Astrocyte of the spinal cord (primary cell): ENCODE measurements at regions not wholly inside any gene's neighbourhood (a gene's known extent, or its start where the extent isn't known, plus 50 kb on each side); places are given as distances from the start of the nearest gene placed in this dataset.

ENCODE experiments used
- DNase-seq: peaks from one replicate; pipeline ENCODE4 v3.0.0; 2011; ENCODE audit warnings: low read depth, low spot score
- H3K4me3 ChIP-seq: 2 replicates; pipeline ENCODE4 v1.5.1; 2011; ENCODE audit warnings: low read depth, mild to moderate bottlenecking, low read length, moderate library complexity
- in situ Hi-C: cut with HindIII; loops from 2 replicates; pipeline ENCODE4 v1.10.0; 2017; ENCODE audit warnings: low sequenced_read_pairs
- TF ChIP-seq, protein P1 (sequence below): IDR thresholded peaks from 2 replicates; pipeline ENCODE4 v1.5.1; 2012; ENCODE audit warnings: low read depth, mild to moderate bottlenecking, low read length, inconsistent platforms

GRCh38 chr7:45992826-45993225, 71.8 kb upstream of the IGFBP3 start:
- DNase-seq = no peak
- in situ Hi-C loops = no loop called here
- TF ChIP-seq, protein P1, sequence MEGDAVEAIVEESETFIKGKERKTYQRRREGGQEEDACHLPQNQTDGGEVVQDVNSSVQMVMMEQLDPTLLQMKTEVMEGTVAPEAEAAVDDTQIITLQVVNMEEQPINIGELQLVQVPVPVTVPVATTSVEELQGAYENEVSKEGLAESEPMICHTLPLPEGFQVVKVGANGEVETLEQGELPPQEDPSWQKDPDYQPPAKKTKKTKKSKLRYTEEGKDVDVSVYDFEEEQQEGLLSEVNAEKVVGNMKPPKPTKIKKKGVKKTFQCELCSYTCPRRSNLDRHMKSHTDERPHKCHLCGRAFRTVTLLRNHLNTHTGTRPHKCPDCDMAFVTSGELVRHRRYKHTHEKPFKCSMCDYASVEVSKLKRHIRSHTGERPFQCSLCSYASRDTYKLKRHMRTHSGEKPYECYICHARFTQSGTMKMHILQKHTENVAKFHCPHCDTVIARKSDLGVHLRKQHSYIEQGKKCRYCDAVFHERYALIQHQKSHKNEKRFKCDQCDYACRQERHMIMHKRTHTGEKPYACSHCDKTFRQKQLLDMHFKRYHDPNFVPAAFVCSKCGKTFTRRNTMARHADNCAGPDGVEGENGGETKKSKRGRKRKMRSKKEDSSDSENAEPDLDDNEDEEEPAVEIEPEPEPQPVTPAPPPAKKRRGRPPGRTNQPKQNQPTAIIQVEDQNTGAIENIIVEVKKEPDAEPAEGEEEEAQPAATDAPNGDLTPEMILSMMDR = no peak
- H3K4me3 ChIP-seq = no peak overlapping the region

GRCh38 chr7:45990276-45990675, 69.2 kb upstream of the IGFBP3 start:
- DNase-seq = no peak
- in situ Hi-C loops = no loop called here
- H3K4me3 ChIP-seq = no peak overlapping the region
- TF ChIP-seq, protein P1 = no peak

DNA sequence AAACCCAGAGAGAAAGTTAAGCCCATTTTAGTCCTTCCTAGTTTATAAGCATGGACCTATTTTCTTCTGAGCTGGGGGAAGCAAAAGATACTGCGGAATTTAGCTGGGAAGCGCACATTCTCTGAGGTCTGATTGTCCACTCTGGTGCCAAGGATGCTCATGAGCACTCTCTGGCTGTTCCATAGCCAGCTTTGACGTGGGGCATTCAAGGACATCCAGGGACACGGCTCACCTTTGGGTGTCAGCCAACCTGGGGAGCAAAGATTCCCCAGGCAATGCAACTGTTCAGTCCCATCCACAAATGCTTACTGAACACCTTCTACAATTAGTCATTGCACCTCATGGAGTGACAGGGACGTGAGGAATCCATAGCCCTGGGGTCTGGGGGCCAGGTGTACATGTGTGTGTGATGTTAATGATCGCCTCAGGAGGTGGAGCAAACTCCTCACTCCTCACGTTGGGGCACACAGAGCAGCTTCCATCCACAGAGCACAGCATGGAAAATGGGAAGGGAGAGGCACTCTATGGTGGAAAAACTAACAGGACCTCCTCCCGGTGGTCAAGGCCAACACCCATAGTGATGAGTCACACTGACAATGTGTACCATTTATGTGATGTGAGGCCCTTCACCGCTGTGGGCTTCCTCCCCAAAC, 67.5 kb upstream of the IGFBP3 start:
- H3K4me3 ChIP-seq = no peak overlapping the region
- DNase-seq = no peak
- TF ChIP-seq, protein P1 = no peak
- in situ Hi-C loops = no loop called here

- no peak for DNase-seq
- in situ Hi-C loops = no loop called here
- TF ChIP-seq, protein P1 = no peak
- H3K4me3 ChIP-seq = no peak overlapping the region
These were observed 66.6 kb upstream of the IGFBP3 start for GRCh38 chr7:45987521-45988290.

GRCh38 chr7:45986355-45987298, 65.6 kb upstream of the IGFBP3 start:
- in situ Hi-C loops = no loop called here
- no peak for DNase-seq
- H3K4me3 ChIP-seq = no peak overlapping the region
- TF ChIP-seq, protein P1 = no peak

DNA sequence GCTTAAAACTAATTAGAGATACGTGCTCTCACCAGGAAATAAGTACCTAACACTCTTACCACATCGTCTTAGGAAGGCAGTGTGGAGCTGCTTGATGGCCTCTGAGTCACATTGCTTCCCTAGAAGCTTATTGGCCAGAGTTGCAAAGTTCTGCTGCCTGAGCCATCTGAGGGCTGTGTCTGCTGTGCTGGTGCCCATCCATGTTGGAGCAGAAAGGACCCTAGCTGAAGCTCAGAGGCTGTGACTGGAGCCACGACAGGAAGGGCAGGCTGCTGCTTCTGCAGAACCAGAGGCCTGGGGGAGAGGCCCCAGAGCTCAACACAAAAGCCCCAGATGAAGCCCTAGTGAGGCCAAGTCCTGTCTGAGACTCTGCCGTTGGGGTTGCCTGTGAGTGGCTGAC, 64.8 kb upstream of the IGFBP3 start:
- no peak overlapping the region for H3K4me3 ChIP-seq
- TF ChIP-seq, protein P1 = no peak
- DNase-seq = peak; percentile 60
- in situ Hi-C loops = no loop called here
